Caki2 (cell line): ENCODE measurements at regions not wholly inside any gene's neighbourhood (a gene's known extent, or its start where the extent isn't known, plus 50 kb on each side); places are given as distances from the start of the nearest gene placed in this dataset.

Experiments
- DNase-seq: peaks from one replicate; pipeline ENCODE4 v3.0.0-alpha.2; 2015; ENCODE audit warnings: low read depth
- in situ Hi-C: cut with HindIII; loops from 2 replicates; pipeline ENCODE4 v1.10.0; 2016; ENCODE audit warnings: low sequenced_read_pairs, low pct_unique_long_range_greater_than_20kb, mixed read lengths

DNA sequence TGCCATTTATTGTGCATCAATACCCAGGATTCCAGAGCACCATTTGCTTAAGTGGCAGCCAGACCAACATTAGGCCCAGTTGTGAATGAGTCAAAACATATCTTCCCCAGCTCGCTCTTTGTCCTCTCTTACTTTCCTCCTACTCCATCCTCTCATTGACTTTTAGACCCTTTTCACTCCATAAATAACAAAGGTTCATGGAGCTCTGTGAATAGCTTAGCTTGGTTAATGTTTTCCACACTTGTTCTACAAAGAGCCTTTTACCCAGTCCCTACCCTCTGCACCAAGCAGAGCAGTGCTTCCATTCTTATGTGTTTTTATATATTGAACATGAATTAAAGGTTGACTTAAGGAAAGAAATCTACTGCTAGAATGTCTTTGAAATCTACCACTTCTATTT is 625.8 kb upstream of the FANCL start:
- in situ Hi-C loops, result no loop called here
- DNase-seq, result no peak

DNA sequence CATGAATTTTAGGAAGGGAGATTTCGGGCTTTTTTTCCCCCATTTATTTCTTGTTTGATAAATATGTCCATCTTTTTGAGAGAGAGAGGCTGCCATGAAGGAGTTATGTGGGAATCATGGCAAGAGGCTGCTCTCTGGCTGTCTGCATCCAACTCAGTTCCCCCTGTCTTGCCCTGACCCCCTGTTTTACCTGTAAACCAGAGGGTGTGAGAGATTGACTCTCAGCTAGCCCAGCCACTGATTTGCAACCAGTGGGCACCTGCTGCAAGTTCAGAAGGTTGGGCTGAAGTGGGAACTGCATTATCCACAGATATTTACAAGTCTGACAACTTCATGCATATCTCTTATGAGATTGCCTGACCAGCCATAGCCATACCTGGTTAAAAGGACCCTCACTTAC is 625.4 kb upstream of the FANCL start:
- in situ Hi-C loops, result no loop called here
- DNase-seq, result no peak

DNA sequence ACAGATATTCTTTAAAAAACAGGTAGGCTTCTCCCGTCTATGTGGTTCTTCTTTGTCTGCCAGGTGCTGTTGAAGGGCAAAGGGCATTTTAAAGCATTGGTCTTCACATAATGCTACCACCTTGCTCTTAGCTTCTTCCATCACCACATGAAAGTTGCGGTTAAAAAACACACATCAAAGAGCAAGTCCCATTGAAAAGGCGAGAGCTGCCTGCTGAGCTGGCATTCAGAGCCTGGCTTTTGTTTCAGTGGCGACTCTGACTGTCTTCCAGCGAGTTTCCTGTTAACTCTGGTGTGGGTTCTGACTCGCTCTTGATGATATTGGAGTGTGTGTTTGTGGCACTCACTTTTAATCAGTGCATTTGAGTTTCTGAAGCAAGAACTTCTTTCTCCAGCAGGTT is 624.9 kb upstream of the FANCL start:
- in situ Hi-C loops, result no loop called here
- DNase-seq, result no peak

DNA sequence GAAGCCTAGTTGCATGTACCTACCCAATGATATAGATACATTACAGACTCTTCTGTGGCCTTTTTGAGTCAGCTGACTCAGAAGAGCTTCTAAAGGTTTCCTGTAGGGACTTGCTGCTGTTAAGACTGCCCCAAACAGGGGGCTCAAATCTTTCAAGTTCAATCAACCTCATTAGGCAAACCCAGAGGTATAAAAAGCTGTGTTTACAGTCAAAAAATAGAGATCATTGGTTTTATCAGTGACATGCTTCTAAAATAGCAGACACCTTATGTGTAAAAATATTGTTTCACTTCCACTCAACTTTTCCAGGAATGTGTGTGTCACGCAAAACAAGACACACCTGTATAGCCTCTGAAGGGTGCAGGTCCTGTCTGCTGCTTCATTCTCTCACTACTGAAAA is 624.3 kb upstream of the FANCL start:
- no peak for DNase-seq
- in situ Hi-C loops, result no loop called here

DNA sequence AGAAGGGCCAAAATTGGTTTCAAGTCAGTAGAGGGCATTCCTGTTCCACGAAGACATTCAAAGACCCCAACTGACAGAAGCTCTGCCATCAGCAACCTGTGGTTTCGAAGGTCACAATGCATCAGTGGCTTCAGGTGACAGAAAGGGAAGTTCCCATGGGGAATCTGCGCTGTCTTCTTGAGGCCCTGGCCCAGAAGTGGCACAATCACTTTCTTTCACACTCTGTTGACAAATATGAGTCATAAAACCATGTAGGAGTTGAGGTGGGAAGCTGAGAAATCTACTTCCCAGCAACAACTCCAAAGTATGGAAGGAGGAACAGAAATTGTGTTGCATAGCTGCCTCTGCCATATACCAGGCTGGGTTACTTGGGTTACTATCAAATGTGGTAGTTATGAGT is 621.1 kb upstream of the FANCL start:
- in situ Hi-C loops, result no loop called here
- no peak for DNase-seq

DNA sequence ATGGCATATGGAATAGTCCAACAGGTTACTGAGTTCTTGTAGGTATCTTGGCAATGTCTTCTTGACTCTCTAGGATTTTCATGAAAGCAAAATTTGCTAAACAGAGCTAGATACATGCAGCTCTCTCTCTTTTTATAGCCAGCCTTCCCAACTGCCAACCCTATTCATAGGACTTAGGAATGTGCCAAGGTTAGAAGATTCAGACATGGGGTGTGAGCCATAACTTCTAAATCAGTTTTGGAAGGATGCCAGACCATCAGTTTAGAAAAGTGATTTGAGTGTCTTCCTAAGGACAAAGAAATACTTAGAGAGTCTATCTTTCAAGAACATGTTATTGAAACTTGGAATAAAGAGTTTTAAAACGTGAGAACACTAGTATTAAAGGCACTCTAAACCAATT is 619.5 kb upstream of the FANCL start:
- in situ Hi-C loops, result no loop called here
- no peak for DNase-seq

DNA sequence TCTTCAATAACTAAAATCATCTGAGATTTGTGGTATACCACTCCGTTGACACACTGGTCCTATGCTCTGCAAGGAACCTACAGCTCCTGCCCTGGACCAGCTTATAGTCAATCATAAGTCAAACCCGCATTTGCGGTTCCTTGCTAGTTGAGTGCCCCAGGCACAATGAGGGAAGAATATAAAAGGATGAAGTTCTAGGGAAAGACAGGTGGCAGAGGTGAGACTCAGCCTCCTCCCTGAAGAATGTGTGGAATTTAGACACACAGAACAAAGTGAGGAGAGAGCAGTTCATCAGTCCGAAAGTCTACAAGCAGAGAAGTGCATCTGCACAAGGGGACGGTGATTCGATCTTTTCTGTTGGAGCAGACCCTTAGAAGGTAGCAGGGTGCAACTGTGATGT is 615.0 kb upstream of the FANCL start:
- no peak for DNase-seq
- in situ Hi-C loops, result no loop called here

DNA sequence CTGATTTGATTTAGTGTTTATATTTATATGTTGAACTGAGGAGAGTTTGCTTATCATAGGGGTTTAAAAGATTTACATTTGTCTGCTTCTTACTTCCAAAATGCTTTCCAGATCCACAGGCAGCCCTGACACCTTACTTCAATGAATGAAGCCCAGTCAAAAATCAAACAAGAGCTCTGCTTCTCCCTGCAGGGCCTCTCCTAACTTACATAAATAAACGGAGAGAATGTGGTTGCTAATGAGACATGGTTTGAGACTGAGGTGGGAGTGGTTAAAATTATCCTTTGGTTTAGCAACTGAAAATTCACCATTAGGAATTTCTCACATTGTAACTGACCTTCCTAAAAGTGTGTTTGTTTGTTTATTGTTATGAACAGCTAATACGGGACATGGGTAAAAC is 612.3 kb upstream of the FANCL start:
- DNase-seq, result no peak
- in situ Hi-C loops, result no loop called here

DNA sequence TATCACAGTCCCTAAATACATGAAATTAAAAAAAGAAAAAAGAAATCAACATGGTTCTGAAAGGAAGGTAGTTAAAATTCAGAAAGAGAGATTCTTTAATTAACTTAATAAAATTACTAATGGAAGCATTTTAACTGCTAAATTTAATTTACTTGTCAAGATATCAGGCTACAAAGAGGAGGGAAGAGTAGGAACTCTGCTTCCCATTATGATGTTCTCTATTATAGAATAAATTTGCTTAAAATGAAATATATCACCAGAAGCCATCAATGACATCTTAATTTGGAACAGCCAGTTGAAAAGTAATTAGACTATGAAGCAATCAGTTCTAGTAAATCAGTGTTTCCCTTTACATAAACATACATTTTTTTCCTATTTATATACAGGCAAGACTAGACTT is 611.8 kb upstream of the FANCL start:
- no peak for DNase-seq
- in situ Hi-C loops, result no loop called here

DNA sequence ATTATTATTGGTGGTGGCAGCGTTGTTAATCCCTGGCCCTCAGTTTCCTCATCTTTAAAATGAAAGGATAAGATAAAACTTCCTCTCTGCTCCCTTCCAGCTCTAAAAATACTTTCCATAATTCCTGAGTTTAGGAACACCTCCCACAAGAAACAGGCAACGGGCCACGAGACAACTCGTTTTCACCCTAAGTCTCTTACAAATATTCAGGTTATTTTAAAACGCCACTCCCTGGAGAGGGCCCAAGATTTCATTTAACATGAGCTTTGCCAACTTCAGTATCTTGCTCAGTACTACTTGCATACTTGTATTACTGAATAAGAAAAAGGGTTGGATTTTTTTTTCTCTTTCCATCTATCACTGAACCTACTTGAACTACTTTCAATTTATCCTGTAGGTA is 611.1 kb upstream of the FANCL start:
- in situ Hi-C loops, result no loop called here
- DNase-seq, result no peak

DNA sequence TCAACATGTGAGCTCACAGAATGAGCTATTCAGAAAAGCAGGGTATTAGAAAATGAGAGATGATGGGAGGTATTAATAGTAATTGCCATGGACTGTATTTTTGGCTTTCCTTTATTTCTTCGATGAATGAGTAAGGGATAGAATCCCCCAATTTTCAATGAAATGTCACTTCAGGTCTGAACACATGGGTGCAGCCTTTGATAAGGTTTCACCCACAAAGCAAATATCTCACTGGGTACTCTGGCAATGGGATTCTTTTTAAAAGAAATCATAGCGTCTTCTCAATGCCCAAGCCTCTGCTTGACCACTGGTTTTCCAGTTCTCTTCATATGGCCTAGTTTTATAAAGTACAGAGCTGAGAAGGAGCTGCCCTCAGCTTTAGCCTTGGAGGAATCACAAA is 610.5 kb upstream of the FANCL start:
- DNase-seq, result no peak
- in situ Hi-C loops, result no loop called here

DNA sequence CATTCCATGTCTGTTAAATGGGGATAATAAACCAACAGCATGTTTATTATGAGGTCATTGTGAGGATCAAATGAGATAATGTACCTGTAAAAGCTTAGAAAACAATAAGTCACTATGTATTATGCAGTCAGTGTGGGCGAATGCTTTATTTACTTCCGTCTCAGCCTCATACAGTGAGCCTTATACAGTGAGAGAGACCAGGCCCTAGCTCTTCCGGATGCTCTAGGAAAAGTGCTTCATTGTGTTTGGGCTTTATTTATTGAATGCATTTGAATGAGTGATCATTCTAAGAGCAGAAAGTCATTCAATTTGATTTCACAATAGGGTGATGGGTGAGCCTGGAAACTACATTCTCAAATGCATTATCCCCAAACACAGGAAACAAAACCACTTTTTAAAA is 603.9 kb upstream of the FANCL start:
- in situ Hi-C loops, result no loop called here
- DNase-seq, result no peak

DNA sequence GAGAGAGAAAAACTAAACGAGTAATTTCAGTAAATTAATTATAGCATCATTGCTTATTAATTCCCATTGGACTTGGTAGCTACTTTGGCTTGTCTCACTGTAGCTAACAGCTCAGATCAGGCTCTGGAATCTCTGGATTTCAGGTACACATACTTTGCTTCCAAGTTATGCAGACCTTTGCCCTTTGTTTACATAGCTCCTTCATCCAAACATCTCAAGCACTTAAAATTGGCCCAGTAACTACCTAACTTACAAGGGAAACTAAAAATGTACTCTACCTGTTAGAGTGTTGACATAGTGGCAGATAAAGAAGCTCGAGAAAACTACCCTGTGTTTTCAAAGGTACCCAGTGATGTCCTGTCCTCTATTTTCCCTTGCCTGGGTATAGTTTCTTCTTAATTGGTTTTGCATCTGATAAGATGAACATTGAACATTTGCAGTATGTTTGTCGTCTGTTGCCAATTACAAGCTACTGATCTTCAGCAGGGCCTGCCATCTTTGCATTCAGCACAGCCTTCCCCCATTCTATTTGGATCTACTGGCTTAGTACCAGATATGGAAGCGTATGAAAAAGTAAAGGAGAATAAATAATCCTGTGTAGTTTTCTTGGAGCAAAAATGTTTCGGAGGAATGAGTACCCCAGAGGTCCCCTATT is 601.5 kb upstream of the FANCL start:
- no peak for DNase-seq
- in situ Hi-C loops, result no loop called here

DNA sequence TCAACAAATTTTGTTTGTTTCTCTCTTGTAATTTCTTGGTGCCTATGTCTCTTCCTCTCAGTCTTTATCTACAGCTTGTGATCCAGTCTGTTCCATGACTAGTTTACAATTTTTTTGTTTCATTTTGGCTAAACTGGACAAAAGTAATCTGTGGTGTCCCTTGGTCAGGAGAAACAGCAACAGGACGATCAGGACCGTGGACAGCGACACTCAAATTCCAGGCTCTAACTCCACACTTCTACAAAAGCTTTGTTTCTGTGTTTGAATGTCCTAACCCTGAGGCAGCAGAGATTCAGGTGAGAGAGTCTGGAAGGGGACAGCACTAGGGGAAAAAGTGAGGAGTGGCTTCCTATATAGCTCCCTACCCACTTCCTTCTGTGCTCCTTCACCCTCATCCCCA is 593.3 kb upstream of the FANCL start:
- in situ Hi-C loops, result no loop called here

DNA sequence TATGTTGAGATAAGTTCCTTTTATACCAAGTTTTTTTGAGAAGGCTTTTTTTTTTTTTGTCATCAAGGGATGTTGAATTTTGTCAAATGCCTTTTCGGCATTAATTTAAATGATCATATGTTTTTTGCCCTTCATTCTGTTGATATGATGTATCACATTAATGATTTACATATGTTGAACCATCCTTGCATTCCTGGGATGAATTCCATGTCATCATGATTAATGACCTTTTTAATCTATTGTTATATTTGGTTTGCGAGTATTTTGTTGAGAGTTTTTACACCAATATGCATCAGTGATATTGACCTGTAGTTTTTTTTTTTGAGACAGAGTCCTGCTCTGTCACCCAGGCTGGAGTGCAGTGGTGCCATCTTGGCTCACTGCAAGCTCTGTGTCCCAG is 585.7 kb upstream of the FANCL start:
- no peak for DNase-seq
- in situ Hi-C loops, result no loop called here

More for the DNA sequence above, 593.3 kb upstream of the FANCL start:
- DNase-seq, result peak; percentile 17

DNA sequence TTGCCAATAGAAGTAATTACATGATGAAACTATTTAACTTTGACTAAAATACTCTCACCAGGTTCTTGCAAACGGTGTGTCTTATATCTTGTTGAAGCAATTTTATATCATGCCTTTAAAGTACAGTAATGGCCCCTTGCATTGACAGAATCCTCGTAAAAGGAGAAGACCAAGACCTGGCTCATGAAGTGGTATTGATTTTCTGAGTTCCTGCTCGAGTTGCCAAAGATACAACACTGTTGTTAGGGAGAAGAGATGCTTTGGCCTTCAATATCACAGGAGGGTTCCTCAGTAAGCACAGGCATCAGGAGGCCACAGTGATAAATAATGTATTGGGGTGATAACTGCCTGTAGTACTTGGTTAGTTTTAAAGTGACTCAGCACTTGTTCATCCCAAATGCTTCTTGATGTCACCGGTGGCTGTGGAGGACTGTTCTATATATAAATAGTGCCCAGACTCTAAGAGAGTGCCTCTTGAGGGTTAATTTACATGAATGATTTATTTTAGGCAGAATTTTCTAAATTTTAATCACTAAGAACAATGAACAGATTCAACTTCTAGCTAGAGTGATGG is 571.7 kb upstream of the FANCL start:
- no peak for DNase-seq
- in situ Hi-C loops, result no loop called here

DNA sequence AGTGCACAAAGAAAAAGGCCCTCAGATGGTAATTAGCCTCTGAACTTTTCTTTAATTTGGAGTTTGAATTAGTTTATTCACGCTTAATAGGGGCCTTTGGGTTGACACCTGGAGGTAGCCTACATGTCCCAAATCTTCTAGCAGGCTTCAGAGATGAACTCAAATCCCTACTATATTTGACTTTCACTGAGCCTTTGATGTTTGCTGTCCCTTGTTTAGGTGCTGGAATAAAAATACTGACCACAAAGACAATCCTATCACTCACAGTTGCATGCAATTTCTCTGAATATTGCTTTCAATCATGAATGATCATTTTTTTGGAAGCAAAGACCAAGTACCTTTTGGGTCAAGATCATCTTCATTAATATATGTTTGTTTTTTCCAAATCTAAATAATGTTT is 564.0 kb upstream of the FANCL start:
- in situ Hi-C loops, result no loop called here
- no peak for DNase-seq

DNA sequence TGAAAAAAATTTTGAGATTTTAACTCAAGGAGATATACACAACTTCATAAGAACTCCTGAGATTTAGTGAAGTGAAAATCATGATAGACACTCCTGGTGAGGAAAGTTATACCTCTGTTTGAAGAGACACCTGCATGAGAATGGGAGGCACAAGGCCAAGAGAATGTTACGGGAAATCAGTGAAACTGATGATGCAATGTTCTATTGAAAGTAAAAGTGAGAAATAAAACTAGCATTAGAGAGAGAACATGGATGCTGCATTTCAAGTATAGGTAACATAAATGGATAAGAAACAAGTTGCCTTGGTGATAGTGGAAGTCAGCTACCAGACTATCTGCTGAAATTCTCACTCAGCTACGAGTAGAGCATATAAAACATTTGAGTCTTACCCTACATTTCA is 562.1 kb upstream of the FANCL start:
- in situ Hi-C loops, result no loop called here
- no peak for DNase-seq

DNA sequence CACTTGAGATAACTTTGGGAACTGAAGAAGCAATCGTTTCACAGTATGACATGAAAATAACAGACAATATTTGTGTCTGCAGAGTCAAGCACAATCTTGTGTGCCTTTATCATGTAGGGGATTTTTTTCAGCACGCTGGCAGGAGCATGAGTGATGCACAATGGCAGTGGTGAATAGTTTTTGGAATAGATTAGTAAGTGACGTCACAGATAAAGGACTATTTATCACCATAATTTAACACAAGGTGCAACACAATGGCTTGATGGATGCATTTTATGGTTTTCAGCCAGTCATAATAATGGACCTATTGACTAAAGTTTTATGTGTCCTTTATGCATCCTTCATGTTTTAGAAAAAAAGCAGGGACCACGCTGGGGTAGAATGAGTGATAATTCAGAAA is 559.8 kb upstream of the FANCL start:
- in situ Hi-C loops, result no loop called here

DNA sequence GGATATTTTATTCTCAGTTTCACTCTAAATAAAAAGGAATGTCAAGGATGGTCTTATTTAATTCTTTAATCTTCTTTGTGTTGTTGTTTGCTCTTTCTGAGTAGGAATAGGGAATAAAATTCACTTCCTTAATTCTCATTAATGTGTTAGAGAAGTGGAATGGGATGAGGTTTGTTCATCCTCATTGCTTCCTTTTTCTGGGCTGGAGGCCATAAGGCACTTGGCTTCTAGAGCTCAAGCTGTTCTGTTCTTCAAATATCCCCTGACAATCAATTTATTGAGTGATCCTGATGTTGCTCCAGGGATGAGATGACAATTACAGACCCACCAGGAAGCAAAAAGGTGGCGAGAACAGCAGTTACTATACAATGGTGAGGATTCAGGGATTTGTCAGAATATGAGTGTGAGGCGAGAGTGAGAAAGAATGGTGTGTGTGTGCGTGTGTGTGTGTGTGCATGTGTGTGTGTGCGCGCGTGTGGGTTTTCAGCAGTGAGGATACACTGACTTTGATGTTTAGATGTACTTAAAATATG is 557.6 kb upstream of the FANCL start:
- in situ Hi-C loops, result no loop called here
- DNase-seq, result no peak

More for the DNA sequence above, 559.8 kb upstream of the FANCL start:
- DNase-seq, result no peak
